GM03348 (cell line): ENCODE measurements at regions not wholly inside any gene's neighbourhood (a gene's known extent, or its start where the extent isn't known, plus 50 kb on each side); places are given as distances from the start of the nearest gene placed in this dataset.

Experiments
- DNase-seq: peaks from one replicate; pipeline ENCODE4 v3.0.0; 2012; ENCODE audit warnings: low spot score

- DNase-seq: no peak
Observed at GRCh38 chr4:188197566-188197965, 58.3 kb downstream of the TRIML1 start.

- DNase-seq: peak; percentile 32
Observed at GRCh38 chr4:188198982-188199792, 59.9 kb downstream of the TRIML1 start.

GRCh38 chr4:188201851-188202250 lies 62.6 kb downstream of the TRIML1 start:
- DNase-seq: no peak

- no peak for DNase-seq
Observed at GRCh38 chr4:188206783-188207182, 67.5 kb downstream of the TRIML1 start.

GRCh38 chr4:188214861-188215260 lies 75.6 kb downstream of the TRIML1 start:
- no peak for DNase-seq

GRCh38 chr4:188218392-188218791 lies 79.2 kb downstream of the TRIML1 start:
- DNase-seq: no peak

GRCh38 chr4:188220006-188220405 lies 80.8 kb downstream of the TRIML1 start:
- no peak for DNase-seq

GRCh38 chr4:188221090-188221489 lies 81.8 kb downstream of the TRIML1 start:
- DNase-seq: no peak

- no peak for DNase-seq
Observed at GRCh38 chr4:188228279-188228678, 89.0 kb downstream of the TRIML1 start.

- no peak for DNase-seq
Observed at GRCh38 chr4:188232428-188232827, 93.2 kb downstream of the TRIML1 start.

- no peak for DNase-seq
Observed at GRCh38 chr4:188242041-188242440, 102.8 kb downstream of the TRIML1 start.

- DNase-seq: no peak
Observed at GRCh38 chr4:188245651-188246050, 106.4 kb downstream of the TRIML1 start.

- DNase-seq: no peak
Observed at GRCh38 chr4:188246488-188246887, 107.2 kb downstream of the TRIML1 start.

GRCh38 chr4:188254211-188254610 lies 115.0 kb downstream of the TRIML1 start:
- no peak for DNase-seq

- no peak for DNase-seq
Observed at GRCh38 chr4:188262464-188262863, 123.2 kb downstream of the TRIML1 start.

GRCh38 chr4:188263321-188263720 lies 124.1 kb downstream of the TRIML1 start:
- DNase-seq: no peak

- DNase-seq: no peak
Observed at GRCh38 chr4:188266386-188266785, 127.1 kb downstream of the TRIML1 start.

GRCh38 chr4:188268131-188268908 lies 129.1 kb downstream of the TRIML1 start:
- DNase-seq: no peak

GRCh38 chr4:188270273-188271069 lies 131.2 kb downstream of the TRIML1 start:
- no peak for DNase-seq

GRCh38 chr4:188275686-188276085 lies 136.4 kb downstream of the TRIML1 start:
- DNase-seq: no peak

GRCh38 chr4:188279184-188279583 lies 139.9 kb downstream of the TRIML1 start:
- DNase-seq: no peak

GRCh38 chr4:188282471-188283232 lies 143.4 kb downstream of the TRIML1 start:
- DNase-seq: no peak
